ENCODE measurements at regions not wholly inside any gene's neighbourhood (a gene's known extent, or its start where the extent isn't known, plus 50 kb on each side); places are given as distances from the start of the nearest gene placed in this dataset.

GRCh38 chr17:77864234-77865111, 94.0 kb upstream of the TNRC6C start:
- no peak for TF ChIP-seq CTCF (conservative IDR thresholded peaks at IDR 0.05)
- H3K27ac ChIP-seq: no peak overlapping the region

GRCh38 chr17:77865112-77865611, 93.3 kb upstream of the TNRC6C start:
- H3K27ac ChIP-seq: no peak overlapping the region
- no peak for TF ChIP-seq CTCF (conservative IDR thresholded peaks at IDR 0.05)

- no peak overlapping the region for H3K27ac ChIP-seq
- TF ChIP-seq CTCF (conservative IDR thresholded peaks at IDR 0.05): no peak
Measured at GRCh38 chr17:77865716-77866115, 92.8 kb upstream of the TNRC6C start.

- no peak overlapping the region; the same call in 1 of the 2 replicates for H3K27ac ChIP-seq
- no peak for TF ChIP-seq CTCF (conservative IDR thresholded peaks at IDR 0.05)
Measured at GRCh38 chr17:77867308-77867781, 91.2 kb upstream of the TNRC6C start.

GRCh38 chr17:77867976-77868713, 90.4 kb upstream of the TNRC6C start:
- TF ChIP-seq CTCF (conservative IDR thresholded peaks at IDR 0.05): no peak
- peak overlapping the region; percentile 55 for H3K27ac ChIP-seq

- peak overlapping the region; percentile 55 for H3K27ac ChIP-seq
- no peak for TF ChIP-seq CTCF (conservative IDR thresholded peaks at IDR 0.05)
Measured at GRCh38 chr17:77869041-77869599, 89.4 kb upstream of the TNRC6C start.

- no peak for TF ChIP-seq CTCF (conservative IDR thresholded peaks at IDR 0.05)
- peak overlapping the region; percentile 55; the same call in 1 of the 2 replicates for H3K27ac ChIP-seq
Measured at GRCh38 chr17:77869665-77870132, 88.8 kb upstream of the TNRC6C start.

Measured in VCaP (cell line).